Right kidney (tissue), 1 donor: ENCODE measurements at regions not wholly inside any gene's neighbourhood (a gene's known extent, or its start where the extent isn't known, plus 50 kb on each side); places are given as distances from the start of the nearest gene placed in this dataset.

ENCODE experiments used
- DNase-seq: peaks from one replicate; pipeline ENCODE4 v3.0.0-alpha.2; 2016

- DNase-seq: no peak
Measured at GRCh38 chr12:132393245-132393795, 63.9 kb upstream of the GALNT9 start.

GRCh38 chr12:132392389-132393244, 63.2 kb upstream of the GALNT9 start:
- DNase-seq: no peak

- no peak for DNase-seq
Measured at GRCh38 chr12:132391326-132392041, 62.1 kb upstream of the GALNT9 start.

GRCh38 chr12:132390287-132391076, 61.1 kb upstream of the GALNT9 start:
- DNase-seq: no peak

- DNase-seq: no peak
Measured at GRCh38 chr12:132389526-132390286, 60.3 kb upstream of the GALNT9 start.

GRCh38 chr12:132389026-132389425, 59.6 kb upstream of the GALNT9 start:
- no peak for DNase-seq

GRCh38 chr12:132388379-132389015, 59.1 kb upstream of the GALNT9 start:
- DNase-seq: no peak

GRCh38 chr12:132386926-132387497, 57.6 kb upstream of the GALNT9 start:
- no peak for DNase-seq

GRCh38 chr12:132385923-132386751, 56.7 kb upstream of the GALNT9 start:
- DNase-seq: no peak

GRCh38 chr12:132384916-132385774, 55.8 kb upstream of the GALNT9 start:
- peak; percentile 23 for DNase-seq

GRCh38 chr12:132380641-132381040, 51.3 kb upstream of the GALNT9 start:
- no peak for DNase-seq

GRCh38 chr12:132379996-132380395, 50.6 kb upstream of the GALNT9 start:
- no peak for DNase-seq

GRCh38 chr12:132379576-132379975, 50.2 kb upstream of the GALNT9 start:
- no peak for DNase-seq
